BE2C (cell line): ENCODE measurements at regions not wholly inside any gene's neighbourhood (a gene's known extent, or its start where the extent isn't known, plus 50 kb on each side); places are given as distances from the start of the nearest gene placed in this dataset.

Experiments used
- DNase-seq: peaks from one replicate; pipeline ENCODE4 v3.0.0-alpha.2; 2020
- H3K27me3 ChIP-seq: fragments of 250-450 bp; sonication (Bioruptor Pico); 2 replicates; pipeline ENCODE4 v1.5.1; 2020; ENCODE audit warnings: mild to moderate bottlenecking
- H3K36me3 ChIP-seq: fragments of 250-450 bp; sonication (Bioruptor Pico); 2 replicates; pipeline ENCODE4 v1.5.1; 2020; ENCODE audit warnings: mild to moderate bottlenecking
- H3K4me1 ChIP-seq: fragments of 250-450 bp; sonication (Bioruptor Pico); 2 replicates; pipeline ENCODE4 v1.5.1; 2020
- H3K4me3 ChIP-seq: 2 replicates; pipeline ENCODE4 v1.5.1; 2011; ENCODE audit warnings: low read depth, low read length
- H3K9me3 ChIP-seq: fragments of 250-450 bp; sonication (Bioruptor Pico); 2 replicates; pipeline ENCODE4 v1.5.1; 2020
- CTCF ChIP-seq: IDR thresholded peaks from 2 replicates; pipeline ENCODE4 v1.5.1; 2012; ENCODE audit warnings: mild to moderate bottlenecking, low read depth, low read length

DNA sequence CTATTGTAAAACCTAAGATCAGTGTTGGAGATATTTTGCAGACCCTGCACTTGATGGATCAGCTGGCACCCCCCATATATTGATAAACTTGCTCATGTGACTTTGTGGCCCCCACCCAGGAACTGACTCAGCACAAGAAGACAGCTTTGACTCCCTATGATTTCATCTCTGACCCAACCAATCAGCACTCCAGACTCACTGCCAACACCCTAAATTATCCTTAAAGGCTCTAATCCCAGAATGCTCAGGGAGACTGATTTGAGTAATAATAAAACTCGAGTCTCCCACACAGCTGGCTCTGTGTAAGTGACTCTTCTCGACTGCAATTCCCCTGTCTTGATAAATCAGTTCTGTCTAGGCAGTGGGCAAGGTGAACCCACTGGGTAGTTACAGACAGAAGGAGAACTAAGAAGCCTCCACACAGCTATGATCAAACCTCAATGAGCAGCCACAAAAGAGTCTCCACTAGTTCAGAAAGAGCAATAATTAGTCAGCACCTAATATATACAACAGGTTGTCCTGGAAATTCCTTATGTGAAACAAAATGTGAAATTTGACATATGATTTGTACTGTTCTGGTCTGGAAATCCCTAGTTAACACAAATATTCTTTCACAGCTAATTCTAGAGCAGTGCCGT, 52.2 kb downstream of the ACTL7B start:
- no peak overlapping the region for H3K4me3 ChIP-seq
- H3K4me1 ChIP-seq: no peaks in the 10 kb centered on the region
- no peak for DNase-seq
- no peak for TF ChIP-seq CTCF
- H3K27me3 ChIP-seq: no peaks in the 10 kb centered on the region
- H3K36me3 ChIP-seq: no peaks in the 10 kb centered on the region
- H3K9me3 ChIP-seq: no peaks in the 10 kb centered on the region

- no peak for TF ChIP-seq CTCF
Observed at GRCh38 chr9:108802967-108803366, 52.8 kb downstream of the ACTL7B start.

GRCh38 chr9:108801949-108802348, 53.8 kb downstream of the ACTL7B start:
- Histone ChIP-seq H3K36me3 (no peaks in the 10 kb centered on the region), H3K4me1 (no peaks in the 10 kb centered on the region), H3K27me3 (no peaks in the 10 kb centered on the region), H3K9me3 (no peaks in the 10 kb centered on the region), H3K4me3 (no peak overlapping the region)
- no peak for TF ChIP-seq CTCF
- DNase-seq: no peak

More at GRCh38 chr9:108802967-108803366, 52.8 kb downstream of the ACTL7B start:
- H3K36me3 ChIP-seq: no peaks in the 10 kb centered on the region
- H3K9me3 ChIP-seq: no peaks in the 10 kb centered on the region
- no peaks in the 10 kb centered on the region for H3K27me3 ChIP-seq
- no peaks in the 10 kb centered on the region for H3K4me1 ChIP-seq
- no peak for DNase-seq
- H3K4me3 ChIP-seq: no peak overlapping the region

DNA sequence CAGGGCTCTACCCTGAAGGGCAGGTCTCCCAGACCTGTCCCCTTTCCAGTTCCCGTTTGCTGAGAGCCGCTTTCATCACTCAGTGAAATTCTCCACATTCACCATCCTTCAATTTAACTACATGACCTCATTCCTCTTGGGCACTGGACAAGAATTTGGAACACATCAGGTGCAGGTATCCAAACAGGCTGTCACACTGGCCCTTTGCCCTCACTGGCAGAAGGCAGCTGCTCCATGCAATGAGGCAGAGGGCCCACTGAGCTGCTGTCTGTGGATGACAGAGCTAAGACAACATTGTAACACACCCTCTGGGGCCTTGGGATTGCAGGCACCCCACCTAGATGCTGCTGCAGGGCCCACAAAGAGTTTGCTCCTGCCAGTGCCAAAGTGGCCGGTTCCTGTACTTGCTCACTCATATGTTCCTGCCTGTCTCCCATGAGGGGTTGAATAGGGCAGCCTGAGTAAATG, 55.1 kb downstream of the ACTL7B start:
- no peak for TF ChIP-seq CTCF
- DNase-seq: no peak
- H3K27me3 ChIP-seq: no peaks in the 10 kb centered on the region
- no peak overlapping the region for H3K4me3 ChIP-seq
- H3K36me3 ChIP-seq: no peaks in the 10 kb centered on the region
- no peaks in the 10 kb centered on the region for H3K4me1 ChIP-seq
- no peaks in the 10 kb centered on the region for H3K9me3 ChIP-seq

GRCh38 chr9:108793573-108793972, 62.2 kb downstream of the ACTL7B start:
- no peaks in the 10 kb centered on the region for H3K9me3 ChIP-seq
- DNase-seq: no peak
- H3K4me1 ChIP-seq: no peaks in the 10 kb centered on the region
- H3K36me3 ChIP-seq: no peaks in the 10 kb centered on the region
- no peaks in the 10 kb centered on the region for H3K27me3 ChIP-seq
- H3K4me3 ChIP-seq: no peak overlapping the region
- TF ChIP-seq CTCF: no peak

GRCh38 chr9:108789742-108790141, 66.0 kb downstream of the ACTL7B start:
- H3K4me1 ChIP-seq: no peaks in the 10 kb centered on the region
- DNase-seq: no peak
- H3K9me3 ChIP-seq: no peaks in the 10 kb centered on the region
- no peak overlapping the region for H3K4me3 ChIP-seq
- H3K27me3 ChIP-seq: no peaks in the 10 kb centered on the region; the same call in 1 of the 2 replicates
- TF ChIP-seq CTCF: no peak
- H3K36me3 ChIP-seq: no peaks in the 10 kb centered on the region
